ENCODE measurements at regions not wholly inside any gene's neighbourhood (a gene's known extent, or its start where the extent isn't known, plus 50 kb on each side); places are given as distances from the start of the nearest gene placed in this dataset.

- TF ChIP-seq POLR2A (IDR thresholded peaks at IDR 0.05) = no peak
- TF ChIP-seq, protein P1, sequence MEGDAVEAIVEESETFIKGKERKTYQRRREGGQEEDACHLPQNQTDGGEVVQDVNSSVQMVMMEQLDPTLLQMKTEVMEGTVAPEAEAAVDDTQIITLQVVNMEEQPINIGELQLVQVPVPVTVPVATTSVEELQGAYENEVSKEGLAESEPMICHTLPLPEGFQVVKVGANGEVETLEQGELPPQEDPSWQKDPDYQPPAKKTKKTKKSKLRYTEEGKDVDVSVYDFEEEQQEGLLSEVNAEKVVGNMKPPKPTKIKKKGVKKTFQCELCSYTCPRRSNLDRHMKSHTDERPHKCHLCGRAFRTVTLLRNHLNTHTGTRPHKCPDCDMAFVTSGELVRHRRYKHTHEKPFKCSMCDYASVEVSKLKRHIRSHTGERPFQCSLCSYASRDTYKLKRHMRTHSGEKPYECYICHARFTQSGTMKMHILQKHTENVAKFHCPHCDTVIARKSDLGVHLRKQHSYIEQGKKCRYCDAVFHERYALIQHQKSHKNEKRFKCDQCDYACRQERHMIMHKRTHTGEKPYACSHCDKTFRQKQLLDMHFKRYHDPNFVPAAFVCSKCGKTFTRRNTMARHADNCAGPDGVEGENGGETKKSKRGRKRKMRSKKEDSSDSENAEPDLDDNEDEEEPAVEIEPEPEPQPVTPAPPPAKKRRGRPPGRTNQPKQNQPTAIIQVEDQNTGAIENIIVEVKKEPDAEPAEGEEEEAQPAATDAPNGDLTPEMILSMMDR (IDR thresholded peaks at IDR 0.05) = no peak
Observed at GRCh38 chr12:131195796-131196195, 242.1 kb downstream of the ADGRD1 start.
